ENCODE measurements at regions not wholly inside any gene's neighbourhood (a gene's known extent, or its start where the extent isn't known, plus 50 kb on each side); places are given as distances from the start of the nearest gene placed in this dataset.

GRCh38 chr1:57599236-57599994, 175.6 kb upstream of the DAB1 start:
- TF ChIP-seq CTCF (conservative IDR thresholded peaks at IDR 0.05): no peak
- no peak for TF ChIP-seq EZH2 (IDR thresholded peaks at IDR 0.05; ENCODE audit: low read depth)

Data from PC-9 (cell line).